ENCODE measurements at regions not wholly inside any gene's neighbourhood (a gene's known extent, or its start where the extent isn't known, plus 50 kb on each side); places are given as distances from the start of the nearest gene placed in this dataset.

DNA sequence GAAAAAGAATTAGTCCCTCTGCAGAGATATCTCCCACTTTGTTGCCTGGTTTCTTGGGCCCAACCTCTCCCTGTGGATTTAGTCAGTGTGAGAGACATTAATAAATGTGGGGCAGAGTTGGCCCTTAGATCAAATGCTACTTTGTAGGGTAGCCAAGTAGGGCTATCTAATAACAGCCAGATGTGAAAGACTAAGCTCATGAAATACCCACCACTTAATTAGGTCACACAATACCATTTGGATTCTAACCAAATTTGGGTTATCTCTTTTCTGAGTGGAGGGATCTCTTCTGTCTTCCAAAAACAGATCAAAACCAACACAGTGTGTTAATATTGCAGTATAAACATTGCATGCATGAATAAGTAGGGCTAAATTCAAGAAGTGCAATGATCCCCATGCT lies 626.8 kb upstream of the ZEB2 start:
- no peak for DNase-seq (ENCODE audit: low spot score)

DNA sequence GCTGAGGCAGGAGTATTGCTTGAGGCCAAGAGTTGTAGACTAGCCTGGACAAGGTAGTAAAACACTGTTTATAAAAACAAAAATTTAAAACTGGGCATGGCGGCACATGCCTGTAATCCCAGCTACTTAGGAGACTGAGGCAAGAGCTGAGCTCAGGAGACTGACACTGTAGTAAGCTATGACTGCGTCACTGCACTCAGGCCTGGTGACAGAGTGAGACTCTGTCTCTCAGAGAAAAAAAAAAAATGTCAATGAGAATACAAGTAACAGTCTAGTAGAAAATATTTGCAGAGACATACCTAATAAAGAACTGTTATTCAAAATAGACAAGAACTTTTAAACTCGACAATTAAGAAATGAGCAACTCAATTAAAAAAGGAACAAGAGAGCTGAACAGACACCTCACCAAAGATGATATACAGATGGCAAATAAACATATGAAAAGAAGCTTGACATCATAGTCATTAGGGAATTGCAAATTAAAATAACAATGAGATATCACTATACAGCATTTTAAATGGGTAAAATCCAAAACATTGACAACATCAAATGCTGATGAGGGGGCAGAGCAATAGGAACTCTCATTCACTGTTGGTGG lies 624.3 kb upstream of the ZEB2 start:
- no peak for DNase-seq (ENCODE audit: low spot score)

DNA sequence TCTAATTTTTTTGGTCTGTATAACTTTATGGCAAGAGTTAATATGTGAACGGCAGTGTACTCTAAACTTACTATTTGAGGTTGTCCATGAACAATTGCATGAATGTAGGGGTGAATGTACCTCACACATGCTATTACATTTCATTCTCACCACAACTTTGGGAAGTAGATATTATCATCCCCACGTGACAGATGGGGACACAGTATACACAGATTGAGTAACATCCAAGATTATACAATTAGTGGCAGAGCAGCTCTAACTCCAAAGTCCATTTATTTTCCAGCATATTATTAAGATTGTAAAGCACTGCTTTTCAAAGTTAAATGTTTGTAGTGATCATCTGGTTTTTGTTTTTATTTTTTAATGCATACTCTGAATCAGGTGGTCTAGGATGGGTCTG lies 622.1 kb upstream of the ZEB2 start:
- DNase-seq (ENCODE audit: low spot score): no peak

DNA sequence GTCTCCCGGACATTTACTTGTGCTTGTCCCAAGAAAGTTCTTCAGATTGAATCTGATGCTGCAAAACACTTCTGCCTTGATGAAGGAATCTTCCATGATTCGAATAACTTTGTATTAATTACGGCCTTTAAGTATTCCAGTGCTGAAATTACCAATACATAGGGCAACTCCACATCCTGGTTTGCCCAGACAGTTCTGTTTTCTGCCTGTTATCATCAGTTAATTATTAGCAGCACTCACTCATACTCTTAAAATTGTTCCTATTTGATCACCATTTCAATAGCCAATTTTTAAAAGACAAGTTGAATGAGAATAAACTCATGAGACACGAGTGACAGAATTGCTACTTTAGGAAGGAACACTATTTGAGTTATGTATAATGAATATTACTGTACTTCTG lies 620.7 kb upstream of the ZEB2 start:
- no peak for DNase-seq (ENCODE audit: low spot score)

DNA sequence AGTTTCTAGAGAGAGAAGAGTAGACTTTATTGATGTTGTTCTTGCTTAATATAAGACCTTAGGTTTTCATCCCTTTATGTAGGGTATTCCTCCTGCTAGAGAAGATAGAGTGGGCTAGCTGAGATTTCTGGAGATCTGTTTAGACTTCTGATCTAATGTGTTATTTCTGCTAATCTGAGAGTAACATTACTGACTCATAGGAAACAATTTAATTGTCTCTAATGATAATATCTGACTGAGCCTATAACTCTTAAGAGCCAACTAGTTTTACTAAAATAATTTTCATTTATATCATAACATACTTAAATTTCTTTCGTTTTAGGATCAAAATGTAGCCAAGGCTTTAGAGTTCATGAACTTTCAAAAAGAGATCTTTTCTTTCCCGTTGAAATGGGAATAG lies 618.7 kb upstream of the ZEB2 start:
- no peak for DNase-seq (ENCODE audit: low spot score)

DNA sequence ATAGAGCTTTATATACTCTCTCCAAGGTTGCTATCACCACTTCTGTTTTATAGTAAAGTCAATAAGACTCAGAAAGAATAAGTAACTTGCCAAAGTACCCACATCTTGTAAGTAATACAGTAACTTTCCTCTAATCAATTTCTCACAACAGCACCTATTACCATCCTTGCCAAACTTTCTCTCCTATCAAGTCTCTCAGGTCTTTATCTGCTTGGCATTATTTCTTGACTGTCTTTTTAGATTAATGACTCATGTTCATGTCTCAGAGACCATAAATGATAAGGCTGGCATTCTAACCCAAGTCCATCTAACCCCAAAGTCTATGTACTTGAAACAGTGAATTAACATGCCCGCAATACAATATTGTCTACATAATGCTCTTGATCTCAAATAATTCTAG lies 618.0 kb upstream of the ZEB2 start:
- no peak for DNase-seq (ENCODE audit: low spot score)

DNA sequence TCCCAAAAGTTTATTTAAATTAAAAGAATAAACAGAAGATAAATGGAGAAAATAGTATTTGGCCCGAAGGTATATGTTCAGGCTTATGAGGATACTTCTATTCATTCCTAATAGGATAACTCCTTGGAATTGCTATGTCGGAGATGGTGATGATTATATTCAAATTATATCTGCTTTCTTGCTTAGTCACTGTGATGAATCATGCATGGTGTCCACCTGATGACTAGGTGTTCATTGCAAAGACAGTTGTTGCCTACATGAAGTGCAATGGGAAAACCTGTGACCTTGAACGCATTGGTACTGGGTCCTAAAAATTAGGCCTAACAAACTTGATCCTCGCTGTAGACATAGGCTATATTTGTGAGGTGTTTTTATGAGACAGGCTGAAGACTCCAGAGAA lies 617.3 kb upstream of the ZEB2 start:
- DNase-seq (ENCODE audit: low spot score): no peak

DNA sequence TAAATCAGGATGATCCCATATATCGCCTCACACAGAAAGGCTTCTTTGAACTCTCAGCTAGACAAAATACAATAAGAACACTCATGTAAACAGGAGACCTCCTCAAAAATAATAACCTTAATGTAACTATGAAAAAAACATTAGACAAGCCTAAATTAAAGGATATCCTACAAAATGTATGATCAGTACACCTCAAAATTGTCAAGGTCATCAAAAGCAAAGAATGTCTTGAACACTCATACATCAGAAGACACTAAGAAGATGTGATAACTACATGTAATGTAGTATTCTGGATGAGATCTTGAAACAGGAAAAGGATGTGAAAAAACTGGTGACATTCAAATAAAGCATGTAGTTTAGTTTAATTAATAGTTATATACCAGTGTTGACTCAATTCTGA lies 616.8 kb upstream of the ZEB2 start:
- no peak for DNase-seq (ENCODE audit: low spot score)

DNA sequence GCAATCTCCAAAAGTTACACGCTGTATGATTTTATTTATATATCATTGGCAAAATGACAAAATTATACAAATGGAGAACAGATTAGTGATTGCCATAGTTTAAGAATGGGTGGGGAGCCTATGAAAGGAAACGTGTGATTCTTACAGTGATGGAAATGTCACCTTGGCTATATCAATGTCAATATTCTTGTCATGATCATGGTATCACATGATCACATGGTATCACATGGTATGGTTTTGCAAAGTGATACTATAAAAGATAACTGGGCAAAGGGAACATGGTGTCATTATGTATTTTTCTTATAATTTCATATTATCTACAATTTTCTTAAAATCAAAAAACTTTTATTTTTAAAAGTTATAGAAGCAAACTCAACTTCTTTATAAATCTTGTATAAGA lies 606.2 kb upstream of the ZEB2 start:
- no peak for DNase-seq (ENCODE audit: low spot score)

DNA sequence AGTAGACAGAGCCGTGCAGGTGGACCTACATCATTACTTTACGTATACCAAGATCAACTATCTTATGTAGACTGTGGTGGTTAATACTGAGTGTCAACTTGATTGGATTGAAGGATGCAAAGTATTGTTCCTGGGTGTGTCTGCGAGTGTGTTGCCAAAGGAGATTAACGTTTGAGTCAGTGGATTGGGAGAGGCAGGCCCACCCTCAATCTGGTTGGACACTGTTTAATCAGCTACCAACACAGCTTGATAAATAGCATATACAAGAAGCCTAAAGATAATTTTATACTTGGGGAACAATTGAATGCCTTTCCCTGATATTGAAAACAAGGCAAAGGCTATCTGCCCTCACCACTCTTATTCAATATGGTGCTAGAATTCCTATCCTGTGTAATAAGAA lies 604.2 kb upstream of the ZEB2 start:
- no peak for DNase-seq (ENCODE audit: low spot score)

DNA sequence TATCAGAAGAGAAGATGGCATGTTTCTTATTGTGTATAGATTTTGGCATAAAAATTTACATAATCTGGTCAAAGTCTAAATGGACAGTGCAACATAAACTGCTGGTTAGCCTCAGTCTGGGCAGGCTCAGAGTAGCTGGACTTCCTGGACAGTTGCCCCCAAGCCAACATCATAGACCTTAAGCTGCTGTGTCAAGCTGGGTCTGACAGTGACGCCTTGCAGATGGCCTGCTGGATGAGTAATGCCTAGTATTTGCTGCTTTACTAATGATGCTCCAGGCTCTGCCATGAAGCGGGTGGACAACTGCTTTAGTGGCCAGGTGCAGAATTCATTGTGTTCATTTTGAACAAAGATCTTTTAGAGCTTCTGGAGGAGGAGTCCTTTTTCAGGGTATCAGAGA lies 603.7 kb upstream of the ZEB2 start:
- DNase-seq (ENCODE audit: low spot score): no peak

DNA sequence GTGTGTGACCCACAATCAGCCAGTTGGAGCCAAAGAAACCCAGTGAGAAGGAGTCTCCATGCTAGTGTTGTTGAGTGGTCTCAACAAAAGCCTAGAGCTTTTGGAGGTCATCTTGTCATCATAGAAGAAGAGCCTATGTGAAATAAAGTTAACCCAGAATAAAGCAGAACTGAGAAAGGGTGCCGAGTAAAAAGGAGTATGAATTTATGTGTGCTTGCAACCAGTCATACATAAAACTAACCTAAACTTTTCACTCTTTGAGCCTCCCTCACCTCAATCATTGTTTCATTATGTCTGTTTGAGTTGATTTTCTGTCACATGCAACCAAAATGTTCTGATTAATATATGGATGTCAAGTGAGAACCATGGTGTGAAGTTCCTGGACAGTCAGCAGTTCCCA lies 599.3 kb upstream of the ZEB2 start:
- no peak for DNase-seq (ENCODE audit: low spot score)

DNA sequence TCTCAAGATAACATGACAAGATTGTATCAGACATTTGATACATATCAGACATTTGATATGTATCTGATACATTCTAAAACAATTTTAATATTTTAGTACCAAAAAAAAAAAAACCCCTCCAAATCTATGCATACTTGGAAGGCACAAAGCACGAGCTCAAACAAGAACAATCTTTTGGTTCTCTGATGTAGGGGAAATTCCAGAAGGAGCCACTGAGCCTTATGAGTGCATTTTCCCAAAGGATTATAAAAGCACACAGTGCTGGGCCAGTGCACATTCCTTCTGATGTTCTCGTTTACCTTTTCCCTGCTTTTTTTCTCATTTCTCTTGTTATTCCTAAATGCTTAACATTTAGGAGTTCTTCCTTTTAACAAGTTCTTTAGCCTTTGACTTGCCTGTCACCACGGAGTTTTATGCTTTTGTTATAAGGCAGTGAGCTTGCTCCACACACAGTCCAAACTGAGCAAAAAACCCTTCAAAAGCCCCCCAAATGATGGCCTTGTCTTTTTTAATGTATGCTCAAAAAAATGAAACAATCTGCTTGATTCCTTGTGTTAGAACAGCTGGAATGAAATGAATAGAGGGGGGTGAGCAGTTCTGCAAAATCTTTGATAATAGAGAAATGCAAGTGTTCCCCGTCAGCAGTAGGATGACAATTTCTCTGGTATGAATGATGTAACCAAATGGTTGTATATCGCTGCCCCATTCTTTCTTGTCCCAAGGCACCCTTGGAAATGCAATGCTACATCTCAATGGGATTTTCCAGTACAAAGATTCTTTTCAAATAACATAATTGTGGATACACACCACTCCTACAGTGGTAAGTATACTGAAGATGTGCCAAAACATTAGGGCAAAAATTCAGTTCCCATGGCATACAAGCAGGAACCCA lies 597.2 kb upstream of the ZEB2 start:
- DNase-seq (ENCODE audit: low spot score): no peak

DNA sequence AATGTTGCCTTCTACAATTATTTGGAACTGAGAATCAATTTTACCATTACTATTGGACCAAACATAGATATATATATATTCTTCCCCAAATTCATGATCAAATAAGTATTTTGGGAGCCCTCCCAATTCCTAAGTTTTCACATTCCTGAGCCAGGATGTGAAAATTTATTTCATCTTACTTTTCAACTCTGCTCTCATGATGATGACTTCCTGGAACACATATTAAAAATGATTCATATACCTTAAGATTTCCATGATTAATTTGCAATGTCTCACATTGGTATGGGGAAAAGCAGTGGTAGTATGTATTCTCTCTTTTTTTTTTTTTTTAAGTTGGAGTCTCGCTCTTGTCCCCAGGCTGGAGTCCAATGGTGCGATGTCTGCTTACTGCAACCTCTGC lies 596.1 kb upstream of the ZEB2 start:
- DNase-seq (ENCODE audit: low spot score): no peak

DNA sequence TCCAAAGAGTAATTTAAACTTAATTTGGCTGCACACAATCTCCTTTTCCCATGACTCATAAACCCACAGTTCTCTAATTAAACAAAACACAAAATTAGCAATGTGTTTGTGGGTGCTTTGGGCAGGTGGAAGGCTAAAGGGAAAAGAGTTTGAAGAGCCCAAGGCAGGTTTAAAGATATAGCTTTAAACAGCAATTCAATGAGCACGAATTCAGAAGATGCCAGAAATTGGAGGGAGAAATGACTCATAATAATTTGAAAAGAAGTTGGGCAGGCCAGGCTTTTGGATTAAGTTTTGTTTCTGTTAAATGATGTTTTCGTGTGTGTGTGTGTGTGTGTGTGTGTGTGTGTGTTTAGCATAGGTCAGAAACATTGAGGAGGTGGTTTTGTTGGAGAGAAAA lies 594.8 kb upstream of the ZEB2 start:
- DNase-seq (ENCODE audit: low spot score): no peak

DNA sequence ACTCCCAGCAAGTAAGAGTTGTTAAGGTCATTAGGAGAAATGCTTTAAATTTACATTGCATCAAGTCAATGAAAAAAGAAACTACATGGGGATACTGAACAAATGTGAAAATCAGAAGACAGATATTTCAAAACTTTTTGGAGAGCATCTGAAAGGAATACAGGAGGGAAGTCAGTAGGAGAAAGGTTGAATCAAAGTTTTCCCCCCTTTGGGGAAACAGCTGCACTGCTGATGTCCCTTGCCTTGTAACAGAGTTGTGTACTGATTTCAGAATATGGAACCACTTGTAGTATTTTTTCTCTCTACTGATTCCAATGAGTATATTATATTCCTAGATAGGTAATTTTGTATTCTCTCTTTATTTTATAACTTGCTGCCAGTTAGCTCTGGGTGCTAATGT lies 592.5 kb upstream of the ZEB2 start:
- DNase-seq (ENCODE audit: low spot score): no peak

DNA sequence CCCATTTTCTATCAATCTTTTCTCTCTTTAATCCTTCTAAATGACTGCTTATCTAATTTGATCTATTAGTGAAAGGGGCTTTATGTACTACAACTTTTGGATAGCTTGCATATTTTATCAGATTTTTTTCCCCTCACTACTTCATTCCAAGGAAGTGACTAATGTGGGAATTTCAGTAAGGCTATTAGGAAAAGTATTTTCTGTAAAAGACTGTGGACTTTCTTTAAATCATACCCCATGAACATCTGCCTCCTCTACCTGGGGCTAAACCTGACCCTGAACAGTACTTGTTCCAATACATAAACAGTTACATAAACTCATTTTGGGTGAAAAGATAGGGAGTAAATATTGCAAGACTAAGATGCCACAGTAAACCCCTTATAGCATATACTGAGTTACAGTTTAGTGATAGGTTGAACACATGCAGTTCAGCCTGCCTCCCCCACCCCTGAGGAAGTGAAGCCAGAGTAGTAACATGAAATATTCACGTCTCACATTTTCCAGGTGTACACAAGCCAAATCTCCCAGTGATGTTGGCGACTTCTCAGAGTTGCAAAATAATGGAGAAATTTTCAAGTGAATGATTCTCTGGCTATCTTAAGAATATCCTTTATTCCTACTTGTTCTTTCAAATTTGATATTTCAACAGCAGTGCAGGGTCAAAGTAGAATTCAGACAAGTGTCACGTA lies 590.9 kb upstream of the ZEB2 start:
- DNase-seq (ENCODE audit: low spot score): no peak

DNA sequence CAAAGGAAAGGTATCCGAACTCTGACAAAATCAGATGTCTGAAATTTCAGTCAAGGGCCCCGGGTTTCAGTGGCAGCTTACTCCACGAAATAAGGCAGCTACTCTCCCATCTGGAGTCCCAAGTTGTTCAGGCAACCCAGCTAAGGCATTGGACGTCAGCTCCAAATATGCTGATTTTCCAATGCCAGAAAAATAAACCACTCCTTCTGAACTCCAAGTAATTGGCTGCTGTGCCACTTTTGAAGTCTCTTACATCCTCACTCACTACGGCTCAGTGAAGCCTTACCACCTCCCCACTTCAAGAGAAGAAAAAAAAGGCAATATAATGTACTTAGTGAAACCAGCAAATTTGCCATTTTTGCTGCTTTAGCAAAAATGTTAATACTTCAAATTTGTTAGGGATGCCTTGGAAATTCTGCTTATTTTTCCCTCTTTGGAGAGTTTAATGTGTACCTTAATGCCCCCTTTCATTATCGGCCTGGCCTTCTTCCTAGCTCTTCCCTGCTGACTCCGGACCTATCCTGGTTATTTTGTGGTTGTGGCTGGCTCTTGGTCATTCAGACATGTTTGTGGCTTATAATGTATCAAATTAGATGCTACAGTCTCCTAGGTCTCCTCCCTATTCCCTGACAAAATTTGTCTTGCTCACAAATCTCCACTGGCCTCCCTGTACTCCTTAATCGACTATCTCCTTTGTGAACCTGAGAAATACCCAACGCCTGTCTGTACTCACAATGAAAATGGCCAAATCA lies 589.2 kb upstream of the ZEB2 start:
- no peak for DNase-seq (ENCODE audit: low spot score)

DNA sequence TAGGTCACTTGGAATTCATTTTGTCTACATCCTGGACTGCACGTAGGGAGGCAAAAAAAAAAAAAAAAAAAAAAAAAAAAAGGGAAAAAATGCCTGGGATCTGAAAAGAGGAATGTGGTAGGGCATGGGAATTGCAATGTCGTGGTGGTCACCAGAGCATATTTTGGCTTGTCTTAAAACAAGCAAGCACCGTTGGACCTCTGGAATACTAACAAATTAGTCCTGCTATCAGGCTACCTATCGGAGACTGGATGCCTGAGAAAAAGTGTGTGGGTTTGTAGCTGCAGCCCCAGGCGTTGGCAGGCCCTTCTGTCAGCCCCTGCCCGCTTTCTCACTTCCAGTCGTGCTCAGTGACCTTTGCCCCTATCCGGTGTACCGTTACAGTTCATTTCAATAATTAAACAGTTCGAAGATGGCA lies 588.5 kb upstream of the ZEB2 start:
- DNase-seq (ENCODE audit: low spot score): no peak

DNA sequence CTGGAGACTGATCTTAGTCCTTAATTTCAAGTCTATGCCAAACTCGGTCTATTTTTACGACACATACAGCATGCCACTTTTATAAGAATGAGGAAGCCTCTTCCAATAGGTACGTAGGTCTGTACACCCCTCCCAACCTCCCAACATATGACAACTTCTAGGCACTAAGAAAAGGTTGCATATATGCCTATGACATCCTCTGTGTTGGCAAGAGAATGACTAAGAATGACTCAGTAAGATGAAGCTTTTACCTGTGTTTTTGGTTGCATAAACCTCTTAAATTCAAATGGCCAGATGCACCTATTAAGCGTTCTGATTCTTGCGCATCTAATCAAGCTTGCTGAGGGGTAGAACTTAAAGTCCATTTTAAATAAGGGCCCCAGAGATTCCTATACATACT lies 586.4 kb upstream of the ZEB2 start:
- no peak for DNase-seq (ENCODE audit: low spot score)

DNA sequence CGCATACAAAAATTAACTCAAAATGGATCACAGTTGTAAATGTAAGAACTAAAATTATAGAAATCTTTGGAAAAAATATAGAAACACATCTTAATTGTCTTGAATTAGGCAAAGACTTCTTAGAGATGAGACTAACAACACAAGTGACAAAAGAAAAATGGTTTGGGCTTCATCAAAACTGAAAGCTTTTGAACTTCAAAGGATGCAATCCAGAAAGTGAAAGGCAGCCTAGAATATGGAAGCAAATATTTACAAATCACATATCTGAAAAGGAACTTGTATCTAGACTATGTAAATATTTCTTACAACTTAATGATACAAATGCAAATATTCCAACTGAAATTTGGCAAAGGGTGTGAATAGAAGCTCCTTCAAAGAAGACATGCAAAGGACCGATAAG lies 582.8 kb upstream of the ZEB2 start:
- no peak for DNase-seq (ENCODE audit: low spot score)

DNA sequence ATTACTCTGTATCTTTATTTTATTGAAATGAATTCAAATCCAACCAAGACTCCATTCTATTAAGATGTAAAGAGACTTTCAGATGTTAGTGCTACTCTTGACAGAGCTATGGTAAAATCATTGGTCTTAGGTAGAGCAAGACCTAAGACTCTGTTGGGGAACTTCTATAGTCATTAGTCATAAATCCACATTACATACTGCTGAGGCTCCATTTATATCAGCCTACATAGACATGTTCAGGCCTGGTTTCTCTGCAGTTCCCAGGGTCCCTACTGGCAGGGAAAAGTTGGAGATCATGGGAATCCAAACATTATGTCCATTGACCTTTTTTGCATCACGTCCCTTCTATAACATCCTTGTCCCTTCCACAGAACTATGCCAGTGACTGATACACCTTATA lies 580.4 kb upstream of the ZEB2 start:
- no peak for DNase-seq (ENCODE audit: low spot score)

Data from mesenteric fat pad (tissue), 1 donor.